ENCODE measurements at regions not wholly inside any gene's neighbourhood (a gene's known extent, or its start where the extent isn't known, plus 50 kb on each side); places are given as distances from the start of the nearest gene placed in this dataset.

- Mint-ChIP-seq H3K9me3 (no peaks in the 10 kb centered on the region), H3K27ac (ENCODE audit: unreplicated experiment) (peak overlapping the region; percentile 2), H3K36me3 (ENCODE audit: low read depth) (no peaks in the 10 kb centered on the region), H3K4me1 (no peaks in the 10 kb centered on the region), H3K27me3 (ENCODE audit: low read depth) (no peaks in the 10 kb centered on the region), H3K4me3 (no peak overlapping the region)
- DNase-seq (ENCODE audit: low read depth, low spot score) = no peak
- no peak for TF ChIP-seq CTCF (conservative IDR thresholded peaks at IDR 0.05)
Measured at GRCh38 chr18:51946946-51947345, 393.1 kb upstream of the DCC start.

GRCh38 chr18:51952844-51953243 lies 387.2 kb upstream of the DCC start:
- TF ChIP-seq CTCF (conservative IDR thresholded peaks at IDR 0.05) = no peak
- no peak overlapping the region for H3K27ac Mint-ChIP-seq (ENCODE audit: unreplicated experiment)
- no peaks in the 10 kb centered on the region for H3K9me3 Mint-ChIP-seq
- H3K27me3 Mint-ChIP-seq (ENCODE audit: low read depth) = no peaks in the 10 kb centered on the region
- H3K36me3 Mint-ChIP-seq (ENCODE audit: low read depth) = no peaks in the 10 kb centered on the region
- DNase-seq (ENCODE audit: low read depth, low spot score) = no peak
- H3K4me1 Mint-ChIP-seq = no peaks in the 10 kb centered on the region
- no peak overlapping the region for H3K4me3 Mint-ChIP-seq

- H3K27ac Mint-ChIP-seq (ENCODE audit: unreplicated experiment) = no peak overlapping the region
- no peak overlapping the region for H3K4me3 Mint-ChIP-seq
- no peaks in the 10 kb centered on the region for H3K9me3 Mint-ChIP-seq
- no peaks in the 10 kb centered on the region for H3K4me1 Mint-ChIP-seq
- no peaks in the 10 kb centered on the region for H3K36me3 Mint-ChIP-seq (ENCODE audit: low read depth)
- DNase-seq (ENCODE audit: low read depth, low spot score) = no peak
- TF ChIP-seq CTCF (conservative IDR thresholded peaks at IDR 0.05) = no peak
- H3K27me3 Mint-ChIP-seq (ENCODE audit: low read depth) = no peaks in the 10 kb centered on the region
Measured at GRCh38 chr18:51953521-51953920, 386.5 kb upstream of the DCC start.

GRCh38 chr18:51955136-51955535 lies 384.9 kb upstream of the DCC start:
- TF ChIP-seq CTCF (conservative IDR thresholded peaks at IDR 0.05) = no peak
- H3K27ac Mint-ChIP-seq (ENCODE audit: unreplicated experiment) = no peak overlapping the region

GRCh38 chr18:51957001-51957400 lies 383.0 kb upstream of the DCC start:
- TF ChIP-seq CTCF (conservative IDR thresholded peaks at IDR 0.05) = no peak
- Mint-ChIP-seq H3K4me1 (no peaks in the 10 kb centered on the region), H3K9me3 (no peaks in the 10 kb centered on the region), H3K27ac (ENCODE audit: unreplicated experiment) (no peak overlapping the region), H3K4me3 (no peak overlapping the region), H3K27me3 (ENCODE audit: low read depth) (no peaks in the 10 kb centered on the region), H3K36me3 (ENCODE audit: low read depth) (no peaks in the 10 kb centered on the region)
- no peak for DNase-seq (ENCODE audit: low read depth, low spot score)

More at GRCh38 chr18:51955136-51955535, 384.9 kb upstream of the DCC start:
- no peak overlapping the region for H3K4me3 Mint-ChIP-seq
- H3K9me3 Mint-ChIP-seq = no peaks in the 10 kb centered on the region
- H3K4me1 Mint-ChIP-seq = no peaks in the 10 kb centered on the region
- H3K36me3 Mint-ChIP-seq (ENCODE audit: low read depth) = no peaks in the 10 kb centered on the region
- no peaks in the 10 kb centered on the region for H3K27me3 Mint-ChIP-seq (ENCODE audit: low read depth)
- DNase-seq (ENCODE audit: low read depth, low spot score) = no peak

GRCh38 chr18:51980101-51980500 lies 359.9 kb upstream of the DCC start:
- no peak overlapping the region for H3K4me3 Mint-ChIP-seq
- no peaks in the 10 kb centered on the region for H3K4me1 Mint-ChIP-seq
- H3K9me3 Mint-ChIP-seq = peaks cover 4% of the 10 kb centered on the region
- no peak for DNase-seq (ENCODE audit: low read depth, low spot score)
- H3K36me3 Mint-ChIP-seq (ENCODE audit: low read depth) = no peaks in the 10 kb centered on the region
- peaks cover 19% of the 10 kb centered on the region for H3K27me3 Mint-ChIP-seq (ENCODE audit: low read depth)
- no peak for TF ChIP-seq CTCF (conservative IDR thresholded peaks at IDR 0.05)
- no peak overlapping the region for H3K27ac Mint-ChIP-seq (ENCODE audit: unreplicated experiment)
